OCI-LY7 (cell line): ENCODE measurements at regions not wholly inside any gene's neighbourhood (a gene's known extent, or its start where the extent isn't known, plus 50 kb on each side); places are given as distances from the start of the nearest gene placed in this dataset.

Experiments used
- BruUV-seq: library from RNA; stranded (reverse); fragments of 400-500 nt; replicated peaks from 2 replicates; lab custom pipeline; 2021; lab: Mats Ljungman, UMichigan
- CTCF ChIA-PET: fragments of 300-600 bp; sonication (Branson Sonifier 250); formaldehyde crosslinking; loops from one replicate; lab custom pipeline; 2022; ENCODE audit warnings: antibody characterized with exemption; ENCODE audit not compliant: unreplicated experiment; lab: Charles Lee
- POLR2A ChIA-PET: fragments of 300-600 bp; sonication (Branson Sonifier 250); formaldehyde crosslinking; loops from one replicate; lab custom pipeline; 2022; ENCODE audit warnings: antibody characterized with exemption; lab: Charles Lee
- DNase-seq: peaks from one replicate; pipeline ENCODE4 v3.0.0-alpha.2; 2015; ENCODE audit warnings: low spot score
- H2AFZ ChIP-seq: fragments of 200-600 bp; sonication (generic), shearing (Covaris generic); 2 replicates; pipeline ENCODE4 v1.6.1; 2014; ENCODE audit warnings: mild to moderate bottlenecking, antibody characterized with exemption, low read length, moderate library complexity
- H3K27ac ChIP-seq: fragments of 200-600 bp; sonication (generic); 2 replicates; pipeline ENCODE4 v1.5.1; 2014; ENCODE audit warnings: mixed run types, low read depth, mild to moderate bottlenecking, moderate library complexity, low read length, inconsistent platforms; ENCODE audit not compliant: poor library complexity, severe bottlenecking
- H3K36me3 ChIP-seq: fragments of 200-600 bp; sonication (generic); 2 replicates; pipeline ENCODE4 v1.6.1; 2014; ENCODE audit warnings: mild to moderate bottlenecking, antibody characterized with exemption, low read length, moderate library complexity, mixed read lengths; ENCODE audit not compliant: insufficient read depth
- H3K4me1 ChIP-seq: fragments of 200-600 bp; sonication (generic); 2 replicates; pipeline ENCODE4 v1.5.1; 2014; ENCODE audit warnings: mild to moderate bottlenecking, low read length; ENCODE audit not compliant: insufficient read depth, poor library complexity, severe bottlenecking
- H3K4me2 ChIP-seq: fragments of 200-600 bp; sonication (generic); 2 replicates; pipeline ENCODE4 v1.6.1; 2014; ENCODE audit warnings: mild to moderate bottlenecking, low read length
- H3K4me3 ChIP-seq: fragments of 200-600 bp; sonication (generic); 2 replicates; pipeline ENCODE4 v1.5.1; 2014; ENCODE audit warnings: mild to moderate bottlenecking, low read depth, low read length; ENCODE audit not compliant: poor library complexity, severe bottlenecking
- H3K79me2 ChIP-seq: fragments of 200-600 bp; sonication (generic); 2 replicates; pipeline ENCODE4 v1.6.1; 2016; ENCODE audit warnings: low read depth, mild to moderate bottlenecking, low read length, moderate library complexity, mixed read lengths; ENCODE audit not compliant: insufficient read depth
- H3K9me2 ChIP-seq: fragments of 200-600 bp; sonication (generic); 2 replicates; pipeline ENCODE4 v1.6.1; 2016; ENCODE audit warnings: mild to moderate bottlenecking, low read length, mixed read lengths; ENCODE audit not compliant: insufficient read depth
- H3K9me3 ChIP-seq: fragments of 200-600 bp; sonication (generic); 2 replicates; pipeline ENCODE4 v1.6.1; 2014; ENCODE audit warnings: mild to moderate bottlenecking, mixed run types, low read length, mixed read lengths
- H4K20me1 ChIP-seq: fragments of 200-600 bp; sonication (generic); 2 replicates; pipeline ENCODE4 v1.6.1; 2014; ENCODE audit warnings: mild to moderate bottlenecking, antibody characterized with exemption, low read length, moderate library complexity, mixed read lengths; ENCODE audit not compliant: insufficient read depth
- EZH2phosphoT487 ChIP-seq: fragments of 200-600 bp; sonication (generic); IDR thresholded peaks from 2 replicates; pipeline ENCODE4 v1.6.1; 2018; ENCODE audit warnings: low read depth, borderline replicate concordance, mild to moderate bottlenecking, mixed run types, antibody characterized with exemption, low read length, moderate library complexity, mixed read lengths
- intact Hi-C: fragments of 100-400 bp; cut with micrococcal nuclease; formaldehyde crosslinking; loops from one replicate; pipeline ENCODE4 v1.10.0; 2022; ENCODE audit not compliant: unreplicated experiment
- TF ChIP-seq, protein P1 (sequence below): fragments of 200-600 bp; sonication (generic); conservative IDR thresholded peaks from 2 replicates; pipeline ENCODE4 v1.5.1; 2014; ENCODE audit warnings: mild to moderate bottlenecking, antibody characterized with exemption, low read length, moderate library complexity, mixed read lengths

GRCh38 chr7:68505721-68506120 is 1092.6 kb upstream of the AUTS2 start:
- TF ChIP-seq, protein P1, sequence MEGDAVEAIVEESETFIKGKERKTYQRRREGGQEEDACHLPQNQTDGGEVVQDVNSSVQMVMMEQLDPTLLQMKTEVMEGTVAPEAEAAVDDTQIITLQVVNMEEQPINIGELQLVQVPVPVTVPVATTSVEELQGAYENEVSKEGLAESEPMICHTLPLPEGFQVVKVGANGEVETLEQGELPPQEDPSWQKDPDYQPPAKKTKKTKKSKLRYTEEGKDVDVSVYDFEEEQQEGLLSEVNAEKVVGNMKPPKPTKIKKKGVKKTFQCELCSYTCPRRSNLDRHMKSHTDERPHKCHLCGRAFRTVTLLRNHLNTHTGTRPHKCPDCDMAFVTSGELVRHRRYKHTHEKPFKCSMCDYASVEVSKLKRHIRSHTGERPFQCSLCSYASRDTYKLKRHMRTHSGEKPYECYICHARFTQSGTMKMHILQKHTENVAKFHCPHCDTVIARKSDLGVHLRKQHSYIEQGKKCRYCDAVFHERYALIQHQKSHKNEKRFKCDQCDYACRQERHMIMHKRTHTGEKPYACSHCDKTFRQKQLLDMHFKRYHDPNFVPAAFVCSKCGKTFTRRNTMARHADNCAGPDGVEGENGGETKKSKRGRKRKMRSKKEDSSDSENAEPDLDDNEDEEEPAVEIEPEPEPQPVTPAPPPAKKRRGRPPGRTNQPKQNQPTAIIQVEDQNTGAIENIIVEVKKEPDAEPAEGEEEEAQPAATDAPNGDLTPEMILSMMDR, result no peak
- no peak for TF ChIP-seq EZH2phosphoT487
- no TSS peak for BruUV-seq
- ChIA-PET CTCF (no interaction called here), POLR2A (interaction anchor here (0.6 kb wide), 1 partner anchor 770 kb away, joined by 3 read pairs; no protein-coding TSS in a partner anchor)
- intact Hi-C loops, result no loop called here
- Histone ChIP-seq H3K4me3 (no peak overlapping the region), H4K20me1 (no peaks in the 10 kb centered on the region), H3K9me2 (no peaks in the 10 kb centered on the region), H2AFZ (no peak overlapping the region), H3K9me3 (no peaks in the 10 kb centered on the region), H3K36me3 (no peaks in the 10 kb centered on the region), H3K4me1 (no peaks in the 10 kb centered on the region), H3K79me2 (no peaks in the 10 kb centered on the region), H3K27ac (no peak overlapping the region), H3K4me2 (no peak overlapping the region)
- no peak for DNase-seq

- intact Hi-C loops, result no loop called here
These were observed 1090.6 kb upstream of the AUTS2 start for GRCh38 chr7:68507668-68508067.

DNA sequence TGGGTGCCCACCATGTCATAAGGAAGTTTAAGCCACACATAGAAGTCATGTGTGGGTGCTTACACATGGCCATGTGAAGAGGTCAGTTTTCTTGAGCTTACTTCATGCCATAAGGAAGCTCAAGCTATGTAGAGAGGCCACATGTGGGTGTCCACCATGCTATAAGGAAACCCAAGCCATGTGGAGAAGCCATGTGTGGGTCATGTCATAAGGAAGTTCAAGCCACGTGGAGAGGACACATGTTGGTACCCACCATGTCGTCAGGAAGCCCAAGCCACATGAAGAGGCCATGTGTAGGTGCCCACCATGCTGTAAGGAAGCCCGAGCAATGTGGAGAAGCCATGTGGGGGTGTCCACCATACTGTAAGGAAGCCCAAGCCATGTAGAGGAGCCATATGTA is 1089.2 kb upstream of the AUTS2 start:
- Histone ChIP-seq H3K9me2 (no peaks in the 10 kb centered on the region), H3K4me1 (no peaks in the 10 kb centered on the region), H3K36me3 (no peaks in the 10 kb centered on the region), H2AFZ (no peak overlapping the region), H3K4me2 (no peak overlapping the region), H3K27ac (no peak overlapping the region), H4K20me1 (no peaks in the 10 kb centered on the region), H3K79me2 (no peaks in the 10 kb centered on the region), H3K4me3 (no peak overlapping the region), H3K9me3 (no peaks in the 10 kb centered on the region)
- no peak for DNase-seq
- TF ChIP-seq, protein P1, result no peak
- no peak for TF ChIP-seq EZH2phosphoT487
- no TSS peak for BruUV-seq
- POLR2A ChIA-PET, result interaction anchor here (0.6 kb wide), 1 partner anchor 1256 kb away, joined by 3 read pairs; no protein-coding TSS in a partner anchor
- intact Hi-C loops, result no loop called here
- CTCF ChIA-PET, result no interaction called here

More at GRCh38 chr7:68507668-68508067, 1090.6 kb upstream of the AUTS2 start:
- no peaks in the 10 kb centered on the region for H4K20me1 ChIP-seq
- ChIA-PET POLR2A (no interaction called here), CTCF (no interaction called here)
- DNase-seq, result no peak
- no TSS peak for BruUV-seq
- no peaks in the 10 kb centered on the region for H3K79me2 ChIP-seq
- no peak overlapping the region for H2AFZ ChIP-seq
- H3K36me3 ChIP-seq, result no peaks in the 10 kb centered on the region
- no peaks in the 10 kb centered on the region for H3K9me3 ChIP-seq
- no peak overlapping the region for H3K4me3 ChIP-seq
- no peaks in the 10 kb centered on the region for H3K9me2 ChIP-seq
- TF ChIP-seq, protein P1, result no peak
- TF ChIP-seq EZH2phosphoT487, result no peak
- H3K4me1 ChIP-seq, result no peaks in the 10 kb centered on the region
- H3K4me2 ChIP-seq, result no peak overlapping the region
- H3K27ac ChIP-seq, result no peak overlapping the region
